GM20000 (cell line): ENCODE measurements at regions not wholly inside any gene's neighbourhood (a gene's known extent, or its start where the extent isn't known, plus 50 kb on each side); places are given as distances from the start of the nearest gene placed in this dataset.

Experiments used
- DNase-seq: peaks from one replicate; pipeline ENCODE4 v3.0.0; 2012; ENCODE audit warnings: low spot score
- CTCF ChIP-seq: IDR thresholded peaks from 2 replicates; pipeline ENCODE4 v1.5.1; 2012; ENCODE audit warnings: mild to moderate bottlenecking, control low read depth; ENCODE audit errors: extremely low read depth, missing control alignments

- TF ChIP-seq CTCF = no peak
- no peak for DNase-seq
These were observed 61.4 kb downstream of the RPLP1 start for GRCh38 chr15:69513986-69514385.

- no peak for DNase-seq
- TF ChIP-seq CTCF = no peak
These were observed 62.9 kb downstream of the RPLP1 start for GRCh38 chr15:69515508-69515907.

- TF ChIP-seq CTCF = no peak
- DNase-seq = no peak
These were observed 63.3 kb downstream of the RPLP1 start for GRCh38 chr15:69515926-69516325.

GRCh38 chr15:69517052-69517451 is 64.4 kb downstream of the RPLP1 start:
- no peak for DNase-seq
- TF ChIP-seq CTCF = no peak

- TF ChIP-seq CTCF = no peak
- DNase-seq = no peak
These were observed 66.2 kb downstream of the RPLP1 start for GRCh38 chr15:69518806-69519205.

- DNase-seq = no peak
- no peak for TF ChIP-seq CTCF
These were observed 67.4 kb downstream of the RPLP1 start for GRCh38 chr15:69520067-69520466.

- DNase-seq = no peak
- TF ChIP-seq CTCF = no peak
These were observed 69.7 kb downstream of the RPLP1 start for GRCh38 chr15:69522361-69522760.
